ENCODE measurements at regions not wholly inside any gene's neighbourhood (a gene's known extent, or its start where the extent isn't known, plus 50 kb on each side); places are given as distances from the start of the nearest gene placed in this dataset.

DNA sequence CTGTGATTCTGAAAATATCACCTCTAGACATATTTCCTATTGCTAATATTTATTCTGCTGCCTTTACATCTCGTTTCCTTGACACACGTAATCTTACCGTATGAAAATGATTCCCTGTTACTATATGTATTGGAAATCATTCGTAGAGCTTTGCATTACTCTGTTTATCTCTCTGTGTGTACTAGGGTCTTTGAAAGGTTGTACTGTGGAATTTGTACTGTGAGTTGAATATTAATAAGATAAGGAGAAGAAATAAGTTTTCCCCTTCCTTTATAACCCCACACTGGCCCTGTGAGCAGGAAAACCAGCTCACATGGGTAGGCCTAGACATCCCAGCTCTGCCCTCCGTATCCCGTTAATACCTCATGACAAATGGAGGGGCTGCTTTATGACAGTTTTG lies 354.9 kb downstream of the KLF5 start:
- H3K27ac ChIP-seq: no peak overlapping the region
- TF ChIP-seq, protein P1, sequence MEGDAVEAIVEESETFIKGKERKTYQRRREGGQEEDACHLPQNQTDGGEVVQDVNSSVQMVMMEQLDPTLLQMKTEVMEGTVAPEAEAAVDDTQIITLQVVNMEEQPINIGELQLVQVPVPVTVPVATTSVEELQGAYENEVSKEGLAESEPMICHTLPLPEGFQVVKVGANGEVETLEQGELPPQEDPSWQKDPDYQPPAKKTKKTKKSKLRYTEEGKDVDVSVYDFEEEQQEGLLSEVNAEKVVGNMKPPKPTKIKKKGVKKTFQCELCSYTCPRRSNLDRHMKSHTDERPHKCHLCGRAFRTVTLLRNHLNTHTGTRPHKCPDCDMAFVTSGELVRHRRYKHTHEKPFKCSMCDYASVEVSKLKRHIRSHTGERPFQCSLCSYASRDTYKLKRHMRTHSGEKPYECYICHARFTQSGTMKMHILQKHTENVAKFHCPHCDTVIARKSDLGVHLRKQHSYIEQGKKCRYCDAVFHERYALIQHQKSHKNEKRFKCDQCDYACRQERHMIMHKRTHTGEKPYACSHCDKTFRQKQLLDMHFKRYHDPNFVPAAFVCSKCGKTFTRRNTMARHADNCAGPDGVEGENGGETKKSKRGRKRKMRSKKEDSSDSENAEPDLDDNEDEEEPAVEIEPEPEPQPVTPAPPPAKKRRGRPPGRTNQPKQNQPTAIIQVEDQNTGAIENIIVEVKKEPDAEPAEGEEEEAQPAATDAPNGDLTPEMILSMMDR (IDR thresholded peaks at IDR 0.05): no peak
- H3K27me3 ChIP-seq: no peaks in the 10 kb centered on the region
- no peaks in the 10 kb centered on the region for H3K36me3 ChIP-seq
- no peaks in the 10 kb centered on the region for H3K4me1 ChIP-seq
- DNase-seq: no peak
- intact Hi-C loops (cut with DNase I): no loop called here
- ATAC-seq: no peak
- H3K4me3 ChIP-seq: no peak overlapping the region
- H3K9me3 ChIP-seq: no peaks in the 10 kb centered on the region

DNA sequence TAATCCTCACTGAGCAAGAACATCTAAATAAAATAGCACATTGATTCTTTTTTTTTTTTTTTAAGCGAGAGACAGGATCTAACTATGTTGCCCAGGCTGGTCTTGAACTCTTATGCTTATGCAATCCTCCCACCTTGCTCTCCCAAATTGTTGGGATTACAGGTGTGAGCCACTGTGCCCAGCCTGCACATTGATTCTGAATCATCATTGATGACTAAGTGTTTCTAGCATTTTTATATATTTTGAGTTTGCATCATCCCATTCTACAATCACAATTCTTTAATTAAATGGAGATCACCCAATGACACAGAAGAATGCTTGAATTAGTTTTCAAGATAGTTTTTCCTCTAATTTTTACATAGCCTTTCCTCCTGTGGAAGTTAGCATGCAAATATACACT lies 354.1 kb downstream of the KLF5 start:
- intact Hi-C loops (cut with DNase I): no loop called here
- TF ChIP-seq, protein P1 (IDR thresholded peaks at IDR 0.05): no peak
- Histone ChIP-seq H3K9me3 (no peaks in the 10 kb centered on the region), H3K27me3 (no peaks in the 10 kb centered on the region), H3K4me3 (no peak overlapping the region), H3K27ac (no peak overlapping the region), H3K36me3 (no peaks in the 10 kb centered on the region), H3K4me1 (no peaks in the 10 kb centered on the region)
- DNase-seq (no peak), ATAC-seq (no peak)

DNA sequence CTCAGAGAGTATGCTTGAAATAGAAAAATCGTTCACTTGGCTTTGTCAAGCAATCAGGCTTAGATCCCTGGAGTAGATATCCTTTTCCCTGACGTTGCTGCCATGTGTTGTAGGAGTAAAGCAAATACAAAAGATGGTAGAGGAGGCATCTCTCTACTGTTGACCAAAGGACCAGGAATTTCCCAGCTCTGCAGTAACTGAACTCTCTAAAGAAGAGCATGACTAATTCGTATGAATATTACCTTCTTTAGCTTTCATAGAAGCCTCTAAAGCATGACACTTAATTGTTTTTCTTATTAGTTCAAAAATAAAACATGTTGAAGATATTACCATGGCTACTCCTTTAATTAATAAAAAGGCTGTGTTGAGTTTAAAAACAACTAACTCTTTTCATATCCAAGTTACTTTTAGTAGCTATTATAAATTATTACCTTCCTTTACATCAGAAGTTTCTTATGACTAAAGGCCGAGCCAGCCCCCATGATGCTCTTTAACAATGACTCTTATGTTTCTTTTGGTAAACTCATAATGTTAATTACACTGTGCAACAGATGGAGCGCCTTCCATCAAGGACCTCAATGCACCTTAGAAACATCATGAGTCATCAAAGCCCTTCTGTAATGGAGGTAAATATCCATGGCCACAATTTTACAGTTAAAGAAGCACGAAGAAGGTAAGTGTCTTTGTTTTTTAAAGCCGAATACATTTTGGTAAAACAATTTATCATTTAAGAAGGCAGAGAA lies 352.4 kb downstream of the KLF5 start:
- Histone ChIP-seq H3K4me3 (no peak overlapping the region), H3K9me3 (no peaks in the 10 kb centered on the region), H3K27me3 (no peaks in the 10 kb centered on the region), H3K4me1 (no peaks in the 10 kb centered on the region), H3K27ac (no peak overlapping the region), H3K36me3 (no peaks in the 10 kb centered on the region)
- TF ChIP-seq, protein P1 (IDR thresholded peaks at IDR 0.05): no peak
- intact Hi-C loops (cut with DNase I): no loop called here
- ATAC-seq: no peak
- no peak for DNase-seq

DNA sequence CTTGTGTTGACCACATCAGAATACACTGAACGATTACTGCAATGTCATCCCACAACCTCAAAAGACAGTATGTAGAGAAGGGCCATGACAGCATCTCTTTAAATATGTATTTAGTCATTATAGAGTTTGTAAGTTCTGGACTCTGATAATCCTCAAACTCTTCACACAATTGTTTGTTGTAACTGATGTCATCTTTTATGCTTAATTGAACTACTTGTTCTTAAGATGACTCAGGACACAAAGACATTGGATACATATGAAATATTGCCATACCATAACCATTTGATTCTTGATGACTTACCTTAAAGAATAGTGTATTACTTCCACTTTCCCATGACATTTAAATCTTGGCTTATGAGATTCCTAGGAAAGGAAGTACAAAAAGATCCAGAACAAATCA lies 347.6 kb downstream of the KLF5 start:
- DNase-seq (no peak), ATAC-seq (no peak)
- TF ChIP-seq, protein P1 (IDR thresholded peaks at IDR 0.05): no peak
- no peaks in the 10 kb centered on the region for H3K9me3 ChIP-seq
- H3K4me3 ChIP-seq: no peak overlapping the region
- no peaks in the 10 kb centered on the region for H3K4me1 ChIP-seq
- H3K36me3 ChIP-seq: no peaks in the 10 kb centered on the region
- intact Hi-C loops (cut with DNase I): no loop called here
- H3K27ac ChIP-seq: no peak overlapping the region
- H3K27me3 ChIP-seq: no peaks in the 10 kb centered on the region

DNA sequence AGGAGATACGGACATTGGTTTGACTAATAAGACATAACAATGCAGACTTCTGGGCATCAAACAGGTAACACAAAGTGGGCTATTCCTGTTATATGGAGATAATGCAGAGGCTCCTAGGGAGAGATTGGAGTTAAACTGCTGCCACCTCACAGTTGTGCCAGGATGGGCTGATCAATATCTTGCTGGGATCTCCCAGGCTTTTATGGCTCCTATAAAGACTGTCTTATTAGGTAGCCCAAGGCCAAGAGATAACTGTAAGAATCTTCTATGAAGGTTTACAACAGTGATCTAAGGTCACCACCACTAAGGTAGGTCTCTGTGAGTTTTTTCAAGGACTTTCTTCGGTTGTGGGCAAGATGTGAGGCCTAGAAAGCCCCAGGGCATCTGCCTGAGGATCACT lies 345.8 kb downstream of the KLF5 start:
- H3K27ac ChIP-seq: no peak overlapping the region
- no peak for ATAC-seq
- H3K4me1 ChIP-seq: no peaks in the 10 kb centered on the region
- no peaks in the 10 kb centered on the region for H3K36me3 ChIP-seq
- H3K9me3 ChIP-seq: no peaks in the 10 kb centered on the region
- no peak overlapping the region for H3K4me3 ChIP-seq
- DNase-seq: no peak
- intact Hi-C loops (cut with DNase I): no loop called here
- TF ChIP-seq, protein P1 (IDR thresholded peaks at IDR 0.05): no peak
- H3K27me3 ChIP-seq: no peaks in the 10 kb centered on the region

Measured in upper lobe of right lung (tissue), 1 donor.